GM12878 (cell line): ENCODE measurements at regions not wholly inside any gene's neighbourhood (a gene's known extent, or its start where the extent isn't known, plus 50 kb on each side); places are given as distances from the start of the nearest gene placed in this dataset.

Source experiments
- IKZF1 ChIP-seq: fragments of 450-650 bp; conservative IDR thresholded peaks from 2 replicates; pipeline ENCODE4 v1.6.1; 2017; ENCODE audit warnings: antibody characterized with exemption, mild to moderate bottlenecking
- JUND ChIP-seq: IDR thresholded peaks from 2 replicates; pipeline ENCODE4 v1.6.1; 2012; ENCODE audit warnings: low read depth, mild to moderate bottlenecking, low read length, improper control_type of control experiment, moderate library complexity
- POLR2A ChIP-seq: IDR thresholded peaks from 2 replicates; pipeline ENCODE4 v1.6.1; 2011; ENCODE audit warnings: low read depth, mild to moderate bottlenecking, low read length
- POLR2AphosphoS5 ChIP-seq: IDR thresholded peaks from 2 replicates; pipeline ENCODE4 v1.6.1; 2011; ENCODE audit warnings: mild to moderate bottlenecking, low read length, inconsistent platforms
- SMC3 ChIP-seq: IDR thresholded peaks from 2 replicates; pipeline ENCODE4 v1.6.1; 2011; ENCODE audit warnings: low read length, improper control_type of control experiment, borderline replicate concordance
- ZSCAN29 ChIP-seq: fragments of 450-650 bp; IDR thresholded peaks from 2 replicates; pipeline ENCODE4 v1.6.1; 2017; ENCODE audit warnings: mild to moderate bottlenecking, moderate library complexity
- TF ChIP-seq, protein P1 (sequence below): IDR thresholded peaks from 2 replicates; pipeline ENCODE4 v1.6.1; 2011; ENCODE audit warnings: borderline replicate concordance, low read depth, mild to moderate bottlenecking, moderate library complexity, mixed read lengths, low read length; ENCODE audit not compliant: insufficient read depth; ENCODE audit errors: extremely low read length

DNA sequence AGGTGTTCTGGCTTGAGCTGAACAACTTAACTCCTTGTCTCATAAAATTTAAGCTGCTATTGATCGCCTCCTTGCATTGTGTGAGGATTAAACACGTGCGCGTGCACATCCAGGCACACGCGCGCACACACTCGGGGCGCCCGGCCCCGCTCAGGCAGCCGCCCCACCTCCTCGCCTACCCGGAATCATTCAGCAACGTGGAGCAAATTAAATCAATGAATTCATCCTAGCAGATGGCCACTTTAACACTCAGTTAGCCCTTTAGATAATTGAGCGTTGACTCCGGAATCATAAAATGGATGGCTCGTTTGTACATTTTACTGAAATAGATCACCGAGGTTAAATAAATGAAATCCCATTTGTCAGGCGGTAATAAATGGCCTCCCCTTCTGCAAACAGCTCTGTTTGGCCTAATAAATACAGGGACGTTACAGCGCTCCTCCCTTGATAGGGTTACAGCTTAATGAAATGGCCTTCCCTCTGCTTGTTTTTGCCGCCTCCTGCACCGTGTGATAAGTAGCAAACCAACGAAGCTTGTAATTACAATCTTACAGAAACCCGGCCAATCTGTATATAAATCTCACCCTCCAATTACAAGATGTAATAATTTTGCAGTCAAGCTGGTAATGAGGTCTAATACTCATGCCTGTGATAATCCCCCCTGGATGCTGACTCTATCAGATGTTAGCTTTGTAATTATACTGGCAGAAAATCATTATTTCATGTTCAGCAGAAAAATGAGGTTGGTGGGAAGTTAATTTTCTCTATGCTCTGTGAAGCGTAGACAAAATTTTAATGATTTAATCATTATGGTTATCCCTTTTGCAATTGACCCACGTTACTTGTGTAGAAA lies 229.7 kb upstream of the IRX4 start:
- TF ChIP-seq ZSCAN29 (no peak), POLR2AphosphoS5 (no peak), POLR2A (no peak), SMC3 (no peak), IKZF1 (no peak), JUND (no peak)
- TF ChIP-seq, protein P1, sequence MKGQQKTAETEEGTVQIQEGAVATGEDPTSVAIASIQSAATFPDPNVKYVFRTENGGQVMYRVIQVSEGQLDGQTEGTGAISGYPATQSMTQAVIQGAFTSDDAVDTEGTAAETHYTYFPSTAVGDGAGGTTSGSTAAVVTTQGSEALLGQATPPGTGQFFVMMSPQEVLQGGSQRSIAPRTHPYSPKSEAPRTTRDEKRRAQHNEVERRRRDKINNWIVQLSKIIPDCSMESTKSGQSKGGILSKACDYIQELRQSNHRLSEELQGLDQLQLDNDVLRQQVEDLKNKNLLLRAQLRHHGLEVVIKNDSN: no peak
